CD4-positive, CD25-positive, alpha-beta regulatory T cell (primary cell): ENCODE measurements at regions not wholly inside any gene's neighbourhood (a gene's known extent, or its start where the extent isn't known, plus 50 kb on each side); places are given as distances from the start of the nearest gene placed in this dataset.
"Not testable (repeated sequence)": the region's sequence is repeated elsewhere in the genome, so short reads cannot be mapped to it uniquely, and the experiment has no call there.

Source experiments
- ATAC-seq, 2 donors: fragments of 150-1000 bp; cut with Tn5 transposase; one replicate each; pipeline ENCODE4 v1.10.0; 2021; ENCODE audit warnings: low read depth in 2 of 2, moderate number of reproducible peaks in 2 of 2, moderate library complexity in 1 of 2
- DNase-seq, 3 donors: peaks; one replicate each; pipeline versions ENCODE4 v3.0.0 to v3.0.0-alpha.2; 2012 to 2022; ENCODE audit warnings: mixed read lengths in 1 of 3
- H3K27ac ChIP-seq: one replicate; pipeline ENCODE4 v1.7.0; 2013; ENCODE audit warnings: mild to moderate bottlenecking, low read length; ENCODE audit not compliant: insufficient read depth, poor library complexity, severe bottlenecking
- H3K27me3 ChIP-seq: one replicate; pipeline ENCODE4 v1.7.0; 2013; ENCODE audit warnings: low read length; ENCODE audit not compliant: control insufficient read depth, insufficient read depth
- H3K36me3 ChIP-seq: one replicate; pipeline ENCODE4 v1.7.0; 2013; ENCODE audit warnings: mild to moderate bottlenecking, low read length, moderate library complexity; ENCODE audit not compliant: control insufficient read depth, insufficient read depth
- H3K4me1 ChIP-seq: 2 replicates; pipeline ENCODE4 v1.7.0; 2013; ENCODE audit warnings: mild to moderate bottlenecking, low read length; ENCODE audit not compliant: insufficient read depth, control insufficient read depth, poor library complexity, severe bottlenecking
- H3K4me3 ChIP-seq: one replicate; pipeline ENCODE4 v1.7.0; 2013; ENCODE audit warnings: low read depth, mild to moderate bottlenecking, low read length, moderate library complexity
- H3K9me3 ChIP-seq, 2 experiments: 1 replicate in 1 of 2; 2 replicates in 1 of 2; pipeline ENCODE4 v1.7.0; 2013; ENCODE audit warnings: low read length in 2 of 2, mild to moderate bottlenecking in 1 of 2, moderate library complexity in 1 of 2; ENCODE audit not compliant: control insufficient read depth in 2 of 2
- H3K27ac Mint-ChIP-seq, 3 donors: one replicate each; pipeline ENCODE4 v1.8.0; 2020 to 2022; ENCODE audit warnings: mild to moderate bottlenecking in 3 of 3, mixed read lengths in 3 of 3, moderate library complexity in 2 of 3
- H3K27me3 Mint-ChIP-seq: one replicate; pipeline ENCODE4 v1.8.0; 2022; ENCODE audit warnings: mild to moderate bottlenecking, mixed read lengths
- H3K36me3 Mint-ChIP-seq: one replicate; pipeline ENCODE4 v1.8.0; 2020; ENCODE audit warnings: mixed read lengths
- H3K4me1 Mint-ChIP-seq, 4 donors: one replicate each; pipeline ENCODE4 v1.8.0; 2020 to 2022; ENCODE audit warnings: mixed read lengths in 4 of 4, mild to moderate bottlenecking in 1 of 4
- H3K4me3 Mint-ChIP-seq, 4 donors: one replicate each; pipeline ENCODE4 v1.8.0; 2020 to 2022; ENCODE audit warnings: mild to moderate bottlenecking in 4 of 4, mixed read lengths in 4 of 4, moderate library complexity in 3 of 4
- H3K9me3 Mint-ChIP-seq, 7 donors: one replicate each; pipeline ENCODE4 v1.8.0; 2020 to 2022; ENCODE audit warnings: mixed read lengths in 7 of 7, mild to moderate bottlenecking in 3 of 7, moderate library complexity in 2 of 7

GRCh38 chr2:16069663-16069932 is 129.2 kb downstream of the MYCN start:
- Histone ChIP-seq H3K27me3 (no peaks in the 10 kb centered on the region), H3K36me3 (no peaks in the 10 kb centered on the region), H3K4me1 (no peaks in the 10 kb centered on the region), H3K4me3 (no peak overlapping the region), H3K27ac (no peak overlapping the region), H3K9me3 (peaks cover 0 to 2% of the 10 kb centered on the region in 2 experiments)
- DNase-seq (no peak), ATAC-seq (no peak)
- H3K9me3 Mint-ChIP-seq, result peaks cover 0 to 2% (median 0%) of the 10 kb centered on the region in 7 donors
- no peaks in the 10 kb centered on the region for H3K4me1 Mint-ChIP-seq
- H3K27ac Mint-ChIP-seq, result no peak overlapping the region
- H3K36me3 Mint-ChIP-seq, result no peaks in the 10 kb centered on the region
- no peak overlapping the region for H3K4me3 Mint-ChIP-seq
- H3K27me3 Mint-ChIP-seq, result peaks cover 5% of the 10 kb centered on the region

- Histone ChIP-seq H3K36me3 (no peaks in the 10 kb centered on the region), H3K27me3 (no peaks in the 10 kb centered on the region), H3K4me3 (no peak overlapping the region), H3K9me3 (peaks cover under 1 to 2% of the 10 kb centered on the region in 2 experiments), H3K4me1 (no peaks in the 10 kb centered on the region), H3K27ac (no peak overlapping the region)
- peaks cover 0 to 8% (median 2%) of the 10 kb centered on the region in 7 donors for H3K9me3 Mint-ChIP-seq
- DNase-seq (no peak), ATAC-seq (no peak)
- peaks cover 5% of the 10 kb centered on the region for H3K27me3 Mint-ChIP-seq
- H3K4me1 Mint-ChIP-seq, result no peaks in the 10 kb centered on the region
- peak overlapping the region in 1 of 3 donors; percentile 37 for H3K27ac Mint-ChIP-seq
- no peaks in the 10 kb centered on the region for H3K36me3 Mint-ChIP-seq
- H3K4me3 Mint-ChIP-seq, result no peak overlapping the region
These were observed 128.2 kb downstream of the MYCN start for GRCh38 chr2:16068552-16068940.

GRCh38 chr2:16067866-16068551 is 127.7 kb downstream of the MYCN start:
- Mint-ChIP-seq H3K4me1 (no peaks in the 10 kb centered on the region), H3K27me3 (peaks cover 5% of the 10 kb centered on the region), H3K4me3 (no peak overlapping the region), H3K9me3 (peaks cover 0 to 8% (median 4%) of the 10 kb centered on the region in 7 donors), H3K27ac (peak overlapping the region in 1 of 3 donors; percentile 37), H3K36me3 (no peaks in the 10 kb centered on the region)
- Histone ChIP-seq H3K27me3 (no peaks in the 10 kb centered on the region), H3K9me3 (peaks cover 5 to 6% of the 10 kb centered on the region in 2 experiments), H3K36me3 (no peaks in the 10 kb centered on the region), H3K4me3 (no peak overlapping the region), H3K4me1 (no peaks in the 10 kb centered on the region), H3K27ac (no peak overlapping the region)
- ATAC-seq, result no peak
- no peak for DNase-seq

GRCh38 chr2:16067444-16067843 is 127.1 kb downstream of the MYCN start:
- H3K36me3 ChIP-seq, result no peaks in the 10 kb centered on the region
- Mint-ChIP-seq H3K4me3 (no peak overlapping the region), H3K27me3 (peaks cover 5% of the 10 kb centered on the region), H3K4me1 (no peaks in the 10 kb centered on the region), H3K27ac (no peak overlapping the region), H3K36me3 (no peaks in the 10 kb centered on the region), H3K9me3 (peaks cover 0 to 11% (median 4%) of the 10 kb centered on the region in 7 donors)
- no peak for ATAC-seq
- H3K4me3 ChIP-seq, result no peak overlapping the region
- no peak for DNase-seq
- H3K27me3 ChIP-seq, result no peaks in the 10 kb centered on the region
- peaks cover 8 to 9% of the 10 kb centered on the region in 2 experiments for H3K9me3 ChIP-seq
- no peak overlapping the region for H3K27ac ChIP-seq
- no peaks in the 10 kb centered on the region for H3K4me1 ChIP-seq

- H3K27ac ChIP-seq, result no peak overlapping the region
- Mint-ChIP-seq H3K4me1 (no peaks in the 10 kb centered on the region), H3K36me3 (no peaks in the 10 kb centered on the region), H3K9me3 (peaks cover 0 to 16% (median 4%) of the 10 kb centered on the region in 7 donors), H3K27ac (no peak overlapping the region), H3K4me3 (no peak overlapping the region), H3K27me3 (peaks cover 5% of the 10 kb centered on the region)
- peaks cover 8 to 9% of the 10 kb centered on the region in 2 experiments for H3K9me3 ChIP-seq
- DNase-seq (no peak), ATAC-seq (no peak)
- H3K4me3 ChIP-seq, result no peak overlapping the region
- H3K36me3 ChIP-seq, result no peaks in the 10 kb centered on the region
- H3K4me1 ChIP-seq, result no peaks in the 10 kb centered on the region
- no peaks in the 10 kb centered on the region for H3K27me3 ChIP-seq
These were observed 126.7 kb downstream of the MYCN start for GRCh38 chr2:16067037-16067406.

GRCh38 chr2:16066261-16067036 is 126.1 kb downstream of the MYCN start:
- no peak overlapping the region for H3K4me3 Mint-ChIP-seq
- DNase-seq, result no peak

GRCh38 chr2:16065272-16066069 is 125.1 kb downstream of the MYCN start:
- H3K4me3 Mint-ChIP-seq, ATAC-seq, H3K27ac Mint-ChIP-seq, H3K4me1 ChIP-seq, H3K4me1 Mint-ChIP-seq, H3K27ac ChIP-seq, H3K36me3 ChIP-seq, H3K9me3 ChIP-seq, H3K27me3 ChIP-seq, H3K4me3 ChIP-seq, DNase-seq, H3K36me3 Mint-ChIP-seq, H3K27me3 Mint-ChIP-seq: not testable (repeated sequence)
- H3K9me3 Mint-ChIP-seq, result peaks cover 0 to 20% (median 4%) of the 10 kb centered on the region in 7 donors

More at GRCh38 chr2:16066261-16067036, 126.1 kb downstream of the MYCN start:
- no peaks in the 10 kb centered on the region for H3K4me1 ChIP-seq
- no peaks in the 10 kb centered on the region for H3K36me3 ChIP-seq
- peaks cover under 1% of the 10 kb centered on the region for H3K27me3 Mint-ChIP-seq
- H3K27ac ChIP-seq, result no peak overlapping the region
- H3K4me1 Mint-ChIP-seq, result no peaks in the 10 kb centered on the region
- H3K36me3 Mint-ChIP-seq, result no peaks in the 10 kb centered on the region
- H3K9me3 Mint-ChIP-seq, result peaks cover 0 to 20% (median 4%) of the 10 kb centered on the region in 7 donors
- peaks cover 8 to 9% of the 10 kb centered on the region in 2 experiments for H3K9me3 ChIP-seq
- ATAC-seq, result no peak
- no peak overlapping the region for H3K27ac Mint-ChIP-seq
- no peaks in the 10 kb centered on the region for H3K27me3 ChIP-seq
- H3K4me3 ChIP-seq, result no peak overlapping the region
